HEK293 (cell line): ENCODE measurements at regions not wholly inside any gene's neighbourhood (a gene's known extent, or its start where the extent isn't known, plus 50 kb on each side); places are given as distances from the start of the nearest gene placed in this dataset.

Experiments used
- ZNF121 ChIP-seq: fragments of 450-650 bp; formaldehyde crosslinking; IDR thresholded peaks from 2 replicates; pipeline ENCODE4 v1.5.1; 2016; ENCODE audit warnings: missing biosample characterization, missing genetic modification characterization
- ZNF391 ChIP-seq: fragments of 450-650 bp; formaldehyde crosslinking; IDR thresholded peaks from 2 replicates; pipeline ENCODE4 v1.5.1; 2016; ENCODE audit warnings: low read depth, missing biosample characterization, missing genetic modification characterization, borderline replicate concordance
- ZNF654 ChIP-seq: fragments of 450-650 bp; formaldehyde crosslinking; IDR thresholded peaks from 2 replicates; pipeline ENCODE4 v1.5.1; 2016; ENCODE audit warnings: low read depth, missing biosample characterization, missing genetic modification characterization
- ZNF777 ChIP-seq: fragments of 450-650 bp; formaldehyde crosslinking; IDR thresholded peaks from 2 replicates; pipeline ENCODE4 v1.5.1; 2017; ENCODE audit warnings: missing biosample characterization, missing genetic modification characterization, borderline replicate concordance
- TF ChIP-seq, protein P1 (sequence below): fragments of 450-650 bp; formaldehyde crosslinking; IDR thresholded peaks from 2 replicates; pipeline ENCODE4 v1.5.1; 2016; ENCODE audit warnings: missing biosample characterization, missing genetic modification characterization, low read depth
- TF ChIP-seq, protein P2 (sequence below): fragments of 450-650 bp; formaldehyde crosslinking; IDR thresholded peaks from 2 replicates; pipeline ENCODE4 v1.5.1; 2016; ENCODE audit warnings: missing biosample characterization, missing genetic modification characterization

DNA sequence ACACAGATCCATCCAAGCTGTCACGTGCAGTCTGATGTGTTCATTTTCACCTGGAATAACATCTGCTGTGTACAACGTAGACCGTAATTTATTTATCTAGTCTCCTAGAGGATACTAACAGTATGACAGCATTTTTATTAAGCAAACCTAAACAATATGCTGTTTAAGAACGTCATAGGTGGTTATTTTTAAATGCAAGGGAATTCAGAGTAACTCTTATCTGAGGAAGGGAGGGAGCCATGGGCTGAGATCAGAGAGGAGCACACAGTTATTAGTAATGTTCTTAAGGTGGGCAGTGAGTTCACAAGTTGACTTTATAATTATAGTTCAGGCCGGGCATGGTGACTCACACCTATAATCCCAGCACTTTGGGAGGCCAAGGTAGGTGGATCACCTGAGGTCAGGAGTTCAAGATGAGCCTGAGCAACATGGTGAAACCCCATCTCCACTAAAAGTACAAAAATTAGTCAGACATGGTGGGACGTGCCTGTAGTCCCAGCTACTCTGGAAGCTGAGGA lies 193.6 kb downstream of the UACA start:
- no peak for TF ChIP-seq ZNF391 (tag by site-specific recombination)
- TF ChIP-seq ZNF777: no peak
- no peak for TF ChIP-seq ZNF654 (tag by site-specific recombination)
- TF ChIP-seq ZNF121: no peak
- TF ChIP-seq, protein P1, sequence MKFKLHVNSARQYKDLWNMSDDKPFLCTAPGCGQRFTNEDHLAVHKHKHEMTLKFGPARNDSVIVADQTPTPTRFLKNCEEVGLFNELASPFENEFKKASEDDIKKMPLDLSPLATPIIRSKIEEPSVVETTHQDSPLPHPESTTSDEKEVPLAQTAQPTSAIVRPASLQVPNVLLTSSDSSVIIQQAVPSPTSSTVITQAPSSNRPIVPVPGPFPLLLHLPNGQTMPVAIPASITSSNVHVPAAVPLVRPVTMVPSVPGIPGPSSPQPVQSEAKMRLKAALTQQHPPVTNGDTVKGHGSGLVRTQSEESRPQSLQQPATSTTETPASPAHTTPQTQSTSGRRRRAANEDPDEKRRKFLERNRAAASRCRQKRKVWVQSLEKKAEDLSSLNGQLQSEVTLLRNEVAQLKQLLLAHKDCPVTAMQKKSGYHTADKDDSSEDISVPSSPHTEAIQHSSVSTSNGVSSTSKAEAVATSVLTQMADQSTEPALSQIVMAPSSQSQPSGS (tag by site-specific recombination): no peak
- TF ChIP-seq, protein P2, sequence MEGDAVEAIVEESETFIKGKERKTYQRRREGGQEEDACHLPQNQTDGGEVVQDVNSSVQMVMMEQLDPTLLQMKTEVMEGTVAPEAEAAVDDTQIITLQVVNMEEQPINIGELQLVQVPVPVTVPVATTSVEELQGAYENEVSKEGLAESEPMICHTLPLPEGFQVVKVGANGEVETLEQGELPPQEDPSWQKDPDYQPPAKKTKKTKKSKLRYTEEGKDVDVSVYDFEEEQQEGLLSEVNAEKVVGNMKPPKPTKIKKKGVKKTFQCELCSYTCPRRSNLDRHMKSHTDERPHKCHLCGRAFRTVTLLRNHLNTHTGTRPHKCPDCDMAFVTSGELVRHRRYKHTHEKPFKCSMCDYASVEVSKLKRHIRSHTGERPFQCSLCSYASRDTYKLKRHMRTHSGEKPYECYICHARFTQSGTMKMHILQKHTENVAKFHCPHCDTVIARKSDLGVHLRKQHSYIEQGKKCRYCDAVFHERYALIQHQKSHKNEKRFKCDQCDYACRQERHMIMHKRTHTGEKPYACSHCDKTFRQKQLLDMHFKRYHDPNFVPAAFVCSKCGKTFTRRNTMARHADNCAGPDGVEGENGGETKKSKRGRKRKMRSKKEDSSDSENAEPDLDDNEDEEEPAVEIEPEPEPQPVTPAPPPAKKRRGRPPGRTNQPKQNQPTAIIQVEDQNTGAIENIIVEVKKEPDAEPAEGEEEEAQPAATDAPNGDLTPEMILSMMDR: no peak
